ENCODE measurements at regions not wholly inside any gene's neighbourhood (a gene's known extent, or its start where the extent isn't known, plus 50 kb on each side); places are given as distances from the start of the nearest gene placed in this dataset.

GRCh38 chr14:98243332-98243731 is 1028.7 kb downstream of the BCL11B start:
- Histone ChIP-seq H3K23ac (ENCODE audit: low read depth, low read length) (no peak overlapping the region), H3K79me1 (ENCODE audit: low read depth in 1 of 2, low read length in 2 of 2) (no peaks in the 10 kb centered on the region), H4K8ac (ENCODE audit: low read depth in 2 of 2, low read length in 2 of 2) (no peak overlapping the region), H3K18ac (ENCODE audit: low read depth, low read length) (no peak overlapping the region), H3K9ac (ENCODE audit: low read depth, low read length) (no peak overlapping the region), H3K36me3 (ENCODE audit: control insufficient read depth, insufficient read depth, low read length) (no peaks in the 10 kb centered on the region), H2AFZ (replicated peaks; ENCODE audit: low read length, poor library complexity) (no peak overlapping the region), H3K4me3 (ENCODE audit: insufficient read depth, low read depth, low read length) (no peak overlapping the region), H2AK5ac (ENCODE audit: low read depth, low read length) (no peak overlapping the region), H3K27ac (ENCODE audit: insufficient read depth, low read length) (no peak overlapping the region), H3K4me2 (ENCODE audit: low read depth, low read length) (no peak overlapping the region), H3K4ac (ENCODE audit: low read depth, low read length) (no peak overlapping the region), H3K27me3 (ENCODE audit: control insufficient read depth, insufficient read depth, low read length) (no peaks in the 10 kb centered on the region), H2BK20ac (ENCODE audit: low read depth, low read length) (no peak overlapping the region), H3K4me1 (ENCODE audit: control insufficient read depth, insufficient read depth, low read length) (no peaks in the 10 kb centered on the region), H2BK15ac (ENCODE audit: low read depth, low read length) (no peak overlapping the region), H3K9me3 (ENCODE audit: control insufficient read depth, insufficient read depth, low read length) (peaks cover 25% of the 10 kb centered on the region), H4K91ac (ENCODE audit: insufficient read depth, low read depth, low read length) (no peak overlapping the region), H2BK120ac (ENCODE audit: low read depth, low read length) (no peak overlapping the region), H4K5ac (ENCODE audit: low read depth, low read length) (no peak overlapping the region), H2AK9ac (replicated peaks; ENCODE audit: low read depth, low read length, poor library complexity) (no peak overlapping the region), H3K14ac (replicated peaks; ENCODE audit: low read depth, low read length) (no peak overlapping the region), H3K56ac (ENCODE audit: extremely low read depth, insufficient read depth, low read length) (no peak overlapping the region), H4K20me1 (ENCODE audit: insufficient read depth, low read length) (no peaks in the 10 kb centered on the region), H3K9me1 (ENCODE audit: insufficient read depth, low read length) (no peaks in the 10 kb centered on the region), H2BK5ac (ENCODE audit: low read depth, low read length, poor library complexity, severe bottlenecking) (no peak overlapping the region)
- ATAC-seq (ENCODE audit: low read depth) (no peak), DNase-seq (no peak)
- CTCF ChIA-PET = no interaction called here
- no CpG with 5 or more reads among the region's 4 CpGs for WGBS, 2 experiments (ENCODE audit: extremely low coverage in 2 of 2, insufficient read length in 1 of 2)
- in situ Hi-C loops (cut with MboI; ENCODE audit: low sequenced_read_pairs) (no loop called here), dilution Hi-C loops (cut with HindIII; ENCODE audit: low sequenced_read_pairs, unreplicated experiment) (no loop called here), intact Hi-C loops (cut with micrococcal nuclease) (no loop called here)
- POLR2A ChIA-PET (ENCODE audit: unreplicated experiment) = no interaction called here
- no TSS peak for BruUV-seq (replicated peaks)
- no peak for TF ChIP-seq RAD21 (IDR thresholded peaks at IDR 0.05; ENCODE audit: low read length)
- no peak for TF ChIP-seq CHD1 (IDR thresholded peaks at IDR 0.05; ENCODE audit: low read depth, low read length)
- TF ChIP-seq CEBPB (IDR thresholded peaks at IDR 0.05; ENCODE audit: low read depth, low read length) = no peak
- TF ChIP-seq MXI1 (IDR thresholded peaks at IDR 0.05; ENCODE audit: borderline replicate concordance, low read depth, low read length) = no peak
- no peak for TF ChIP-seq USF2 (IDR thresholded peaks at IDR 0.05; ENCODE audit: low read depth, low read length)
- no peak for TF ChIP-seq ELK1 (IDR thresholded peaks at IDR 0.05; ENCODE audit: borderline replicate concordance, low read depth, low read length)
- no peak for TF ChIP-seq BHLHE40 (IDR thresholded peaks at IDR 0.05; ENCODE audit: low read depth, low read length)
- TF ChIP-seq RFX5 (IDR thresholded peaks at IDR 0.05; ENCODE audit: low read depth, low read length) = no peak
- TF ChIP-seq MAZ (IDR thresholded peaks at IDR 0.05; ENCODE audit: borderline replicate concordance, low read depth, low read length) = no peak
- no peak for TF ChIP-seq SMC3 (IDR thresholded peaks at IDR 0.05; ENCODE audit: low read depth, low read length)
- TF ChIP-seq CTCF (conservative IDR thresholded peaks at IDR 0.05; ENCODE audit: low read depth, low read length) = no peak
- no peak for TF ChIP-seq POLR2A (IDR thresholded peaks at IDR 0.05; ENCODE audit: low read depth, low read length)
- TF ChIP-seq RCOR1 (IDR thresholded peaks at IDR 0.05; ENCODE audit: insufficient replicate concordance, low read length) = no peak
- no peak for TF ChIP-seq NFE2L2 (IDR thresholded peaks at IDR 0.05; ENCODE audit: low read depth, low read length)
- TF ChIP-seq FOS (IDR thresholded peaks at IDR 0.05; ENCODE audit: low read depth, low read length) = no peak
- no peak for TF ChIP-seq MAFK (IDR thresholded peaks at IDR 0.05; ENCODE audit: low read depth, low read length)

Measured in IMR-90 (cell line).